NCI-H2081 treated with DMSO at 0.1 percent for 48 hours (cell line): ENCODE measurements at regions not wholly inside any gene's neighbourhood (a gene's known extent, or its start where the extent isn't known, plus 50 kb on each side); places are given as distances from the start of the nearest gene placed in this dataset.
"Not testable (repeated sequence)": the region's sequence is repeated elsewhere in the genome, so short reads cannot be mapped to it uniquely, and the experiment has no call there.

Experiments
- DNase-seq: peaks from one replicate; lab custom pipeline; 2025; lab: John Stamatoyannopoulos, UW

GRCh38 chr6:121020656-121021055 is 313.6 kb downstream of the TBC1D32 start:
- DNase-seq = no peak

DNA sequence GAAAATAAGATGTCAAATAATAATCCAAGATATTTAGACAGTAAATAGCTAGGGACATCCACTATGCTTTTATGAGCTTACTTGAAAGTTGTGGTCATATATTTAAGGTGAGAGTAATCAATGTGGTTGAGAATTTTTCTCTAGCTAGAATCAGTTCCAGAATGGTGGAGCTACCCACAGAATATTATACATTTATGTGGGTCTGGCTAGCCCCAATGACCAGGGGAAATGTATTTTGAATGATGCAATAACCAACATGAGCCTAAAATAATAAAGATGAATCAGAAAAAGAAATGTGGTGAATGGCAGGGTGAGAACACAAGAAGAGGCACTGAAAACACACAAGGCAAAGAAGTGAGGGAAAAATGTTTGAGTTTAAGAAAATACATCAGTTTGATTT is 325.7 kb downstream of the TBC1D32 start:
- no peak for DNase-seq

GRCh38 chr6:121006024-121006423 is 328.3 kb downstream of the TBC1D32 start:
- DNase-seq = no peak

DNA sequence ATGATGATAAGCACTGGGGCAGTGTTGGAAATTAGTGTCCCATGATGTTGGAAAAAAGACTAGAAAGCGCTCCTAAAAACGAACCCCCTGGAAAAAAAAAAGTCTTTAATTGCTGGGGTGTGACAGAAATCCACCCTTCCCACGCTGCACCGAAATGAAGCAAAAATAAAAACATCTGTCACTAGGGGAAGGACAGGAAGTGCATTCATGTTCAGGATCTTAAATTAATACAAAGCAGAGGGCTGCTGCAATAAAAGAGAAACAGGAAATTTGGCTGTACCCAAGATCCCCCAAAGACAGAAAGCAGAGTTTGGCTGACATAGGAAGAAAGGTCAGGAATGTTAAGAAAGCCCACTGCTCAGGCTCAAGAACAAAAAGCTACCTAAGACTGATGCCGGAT is 333.9 kb downstream of the TBC1D32 start:
- DNase-seq = no peak

DNA sequence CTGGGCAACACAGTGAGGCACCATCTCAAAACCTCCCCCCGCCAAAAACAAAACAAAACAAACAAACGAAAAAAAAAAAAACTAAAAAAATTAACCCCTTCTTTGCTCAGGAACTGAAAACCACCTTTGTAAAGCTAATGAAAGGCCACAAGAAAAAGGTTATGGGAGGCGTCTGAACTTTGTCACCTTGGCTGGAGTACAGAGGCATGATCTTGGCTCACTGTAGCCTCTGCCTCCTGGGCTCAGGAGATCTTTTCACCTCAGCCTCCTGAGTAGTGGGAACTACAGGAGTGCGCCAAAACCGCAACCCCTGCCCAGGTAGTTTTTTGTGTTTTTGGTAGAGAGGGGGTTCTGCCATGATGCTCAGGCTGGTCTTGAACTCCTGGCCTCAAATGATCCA is 337.9 kb downstream of the TBC1D32 start:
- no peak for DNase-seq

- DNase-seq = no peak
Observed at GRCh38 chr6:120994573-120994967, 339.7 kb downstream of the TBC1D32 start.

GRCh38 chr6:120993929-120994572 is 340.2 kb downstream of the TBC1D32 start:
- no peak for DNase-seq

DNA sequence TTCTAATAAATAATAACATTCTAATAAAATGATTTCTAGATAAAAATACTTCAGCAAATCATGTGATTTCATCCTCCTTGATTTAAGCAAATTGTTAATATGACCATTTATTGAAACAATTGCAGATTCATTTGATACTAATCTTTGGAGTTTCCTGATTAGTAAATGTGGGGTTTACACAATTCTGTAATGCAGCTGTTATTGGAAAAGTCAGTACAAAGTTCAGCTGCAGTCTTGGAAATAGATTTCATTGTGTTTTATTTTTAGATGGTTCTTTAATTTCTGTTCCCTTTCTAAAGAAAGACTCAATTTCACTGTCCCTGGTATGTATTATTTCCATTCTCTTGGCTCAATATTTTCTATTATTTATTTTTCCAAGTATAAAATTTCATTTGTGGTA is 342.0 kb downstream of the TBC1D32 start:
- no peak for DNase-seq

DNA sequence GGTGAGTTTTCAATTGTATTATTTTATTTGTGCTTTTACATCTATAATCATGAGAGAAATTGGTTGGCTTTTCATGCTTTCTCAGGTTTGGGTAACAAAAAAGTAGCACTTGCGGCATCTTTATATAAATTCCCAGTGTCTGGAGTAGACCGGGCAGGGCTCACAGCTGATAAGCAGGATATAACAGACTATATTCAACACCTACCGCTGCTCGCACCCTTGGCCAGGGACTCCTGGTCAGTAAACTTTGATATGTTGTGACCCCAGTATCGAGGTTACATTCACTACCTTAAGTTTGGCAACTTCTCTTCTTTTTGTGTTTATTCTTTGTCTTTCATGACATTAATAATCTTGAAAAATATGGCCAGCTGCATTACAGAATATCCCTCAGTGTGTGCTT is 343.4 kb downstream of the TBC1D32 start:
- no peak for DNase-seq

DNA sequence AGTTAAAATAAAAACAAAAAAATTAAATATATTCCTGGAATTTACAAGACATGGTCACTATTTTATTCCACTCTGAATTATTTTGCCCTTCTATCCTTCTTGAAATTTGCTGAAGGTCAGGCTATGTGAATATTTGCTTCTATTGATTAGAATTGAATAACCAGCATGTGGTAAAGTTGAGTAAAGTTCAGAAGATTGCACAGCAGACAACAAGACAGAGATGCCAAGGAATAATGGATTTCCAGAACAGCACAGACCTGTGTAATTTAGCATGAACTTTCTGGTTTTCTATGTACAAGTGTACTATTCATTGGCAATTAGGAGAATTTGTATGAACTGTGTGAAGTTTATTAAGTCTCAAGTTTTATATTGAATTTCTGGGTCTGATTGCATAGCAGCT is 352.4 kb downstream of the TBC1D32 start:
- no peak for DNase-seq

DNA sequence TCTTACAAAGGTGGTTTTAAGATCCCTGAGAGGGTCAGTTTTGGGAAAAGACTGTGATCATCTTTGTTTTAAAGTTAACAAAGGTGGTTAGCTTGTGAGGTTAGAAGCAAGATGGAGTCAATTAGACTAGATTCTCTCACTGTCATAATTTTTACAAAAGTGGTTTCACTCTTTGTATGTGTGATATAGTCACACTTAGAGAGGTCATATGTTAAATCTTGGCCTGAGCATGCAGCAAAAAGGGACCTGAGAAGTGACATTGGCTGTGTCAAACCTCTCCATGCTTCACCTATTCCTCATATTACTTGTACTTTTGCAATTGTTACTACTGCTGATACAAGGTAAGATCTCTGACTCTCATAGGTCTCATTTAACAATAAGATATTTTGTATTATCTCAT is 368.0 kb downstream of the TBC1D32 start:
- DNase-seq = no peak

GRCh38 chr6:120965814-120966213 is 368.5 kb downstream of the TBC1D32 start:
- DNase-seq = no peak

DNA sequence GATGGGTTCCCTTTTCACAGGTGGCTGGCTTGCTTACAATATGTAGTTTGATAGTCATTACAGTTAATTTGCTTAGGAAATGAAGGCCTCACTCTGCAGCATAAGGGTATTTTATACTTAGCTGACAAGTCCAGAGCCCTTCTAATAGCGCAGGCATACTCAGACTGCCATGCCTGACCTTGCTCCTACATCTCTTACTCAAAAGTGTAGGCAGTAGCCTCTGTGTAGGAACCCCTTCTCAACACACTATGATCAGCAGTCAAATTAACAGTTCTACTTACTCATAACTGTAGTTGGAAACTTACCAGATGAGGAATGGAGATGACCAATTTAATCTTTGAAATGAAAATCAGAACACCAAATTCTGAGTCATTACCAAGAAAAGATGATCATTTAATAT is 373.5 kb downstream of the TBC1D32 start:
- no peak for DNase-seq

- no peak for DNase-seq
Observed at GRCh38 chr6:120954111-120954510, 380.2 kb downstream of the TBC1D32 start.

DNA sequence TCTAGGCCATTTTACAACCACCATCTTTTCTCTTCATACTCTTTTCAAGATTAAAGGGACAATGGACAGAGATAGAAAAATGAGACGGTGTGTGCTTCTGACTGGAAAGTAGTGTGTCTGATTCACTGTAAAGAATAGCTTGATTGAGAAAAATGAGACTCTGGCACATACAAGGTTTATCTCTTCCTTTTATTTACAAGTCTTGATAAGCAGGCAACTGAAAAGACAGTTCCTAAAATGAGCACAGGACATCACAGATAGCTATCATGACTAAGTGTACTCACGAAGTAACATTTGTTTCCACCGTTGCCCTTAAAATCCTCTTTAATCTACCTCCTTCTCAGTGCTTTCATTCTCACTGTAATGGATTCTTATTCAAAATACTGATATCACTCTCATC is 383.0 kb downstream of the TBC1D32 start:
- DNase-seq = no peak

GRCh38 chr6:120947111-120947510 is 387.2 kb downstream of the TBC1D32 start:
- no peak for DNase-seq

DNA sequence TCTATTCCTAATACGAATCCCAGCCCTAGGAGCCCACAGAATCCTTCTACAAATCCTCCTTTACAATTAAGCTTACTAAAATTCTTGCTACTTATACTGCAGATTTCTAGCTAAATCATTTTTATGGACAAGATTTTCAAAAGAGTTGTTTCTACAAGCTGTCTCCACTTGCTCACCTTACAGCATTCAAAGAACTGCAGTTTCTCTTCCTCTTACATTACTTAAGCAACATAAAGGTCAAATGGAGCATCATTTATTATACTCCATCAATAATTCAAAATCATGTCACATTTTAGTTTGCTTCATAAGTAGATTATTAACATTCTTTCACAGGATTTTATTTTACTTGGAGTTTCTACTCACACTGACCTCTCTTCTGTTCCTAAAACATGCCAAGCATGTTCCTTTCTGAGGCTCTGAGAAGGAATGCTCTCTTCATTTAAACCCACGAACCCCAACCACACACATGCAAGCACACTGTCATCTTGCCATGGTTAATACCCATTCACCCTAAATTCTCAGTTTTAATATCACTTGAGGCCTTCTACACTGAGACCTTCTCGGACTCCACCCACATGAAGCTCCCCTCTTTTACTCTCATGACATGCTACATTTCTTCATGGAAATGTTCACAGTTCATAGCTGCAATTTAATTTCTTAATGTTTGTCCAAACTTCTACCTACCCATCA is 388.2 kb downstream of the TBC1D32 start:
- no peak for DNase-seq

DNA sequence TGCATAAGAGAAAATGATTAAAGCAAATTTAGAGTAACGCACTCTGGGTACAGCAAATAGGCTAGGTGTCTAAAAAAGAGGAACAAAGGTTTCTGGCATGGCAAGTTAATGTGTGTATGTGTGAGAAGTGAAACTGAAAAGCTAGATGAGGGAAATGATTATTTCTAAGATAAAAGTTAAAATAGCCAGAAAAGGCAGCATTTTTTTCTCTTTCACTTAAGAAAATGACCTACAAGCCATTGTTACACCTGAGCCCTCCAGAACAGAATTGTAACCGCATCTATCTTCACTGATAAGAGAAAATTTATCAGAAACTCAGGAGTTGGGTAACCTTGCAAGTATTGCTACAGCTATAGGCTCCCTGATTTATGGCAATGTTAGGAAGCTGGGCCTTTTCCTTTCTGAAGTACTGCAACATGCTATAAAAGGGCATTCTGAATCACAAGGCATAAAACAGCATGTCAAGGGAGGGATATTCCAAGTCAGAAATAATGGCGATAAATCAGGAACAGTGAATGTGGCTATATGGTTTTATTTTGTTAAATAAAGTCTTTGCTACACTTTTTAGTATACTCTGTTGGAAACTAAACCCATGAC is 395.3 kb downstream of the TBC1D32 start:
- no peak for DNase-seq

GRCh38 chr6:120938164-120938875 is 396.0 kb downstream of the TBC1D32 start:
- DNase-seq = no peak

GRCh38 chr6:120935908-120936307 is 398.4 kb downstream of the TBC1D32 start:
- DNase-seq = no peak

DNA sequence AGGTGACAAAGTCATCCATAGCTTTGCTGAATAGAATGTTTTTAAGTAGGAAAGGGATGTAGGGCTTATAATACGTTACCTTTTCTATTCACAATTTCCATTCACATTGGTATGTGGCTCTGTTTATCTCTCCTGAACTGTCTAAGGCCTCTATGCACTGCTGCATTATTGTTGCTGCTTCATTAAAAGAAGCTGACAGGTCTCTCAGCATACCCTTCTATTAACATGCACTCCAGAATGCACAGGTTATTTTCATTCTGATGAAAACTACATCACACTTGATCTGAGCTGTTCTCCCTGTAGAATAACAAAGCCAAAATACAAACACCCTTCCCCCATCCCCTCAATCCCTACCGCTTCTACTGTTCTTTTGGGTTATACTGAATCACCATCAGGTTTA is 399.3 kb downstream of the TBC1D32 start:
- no peak for DNase-seq

DNA sequence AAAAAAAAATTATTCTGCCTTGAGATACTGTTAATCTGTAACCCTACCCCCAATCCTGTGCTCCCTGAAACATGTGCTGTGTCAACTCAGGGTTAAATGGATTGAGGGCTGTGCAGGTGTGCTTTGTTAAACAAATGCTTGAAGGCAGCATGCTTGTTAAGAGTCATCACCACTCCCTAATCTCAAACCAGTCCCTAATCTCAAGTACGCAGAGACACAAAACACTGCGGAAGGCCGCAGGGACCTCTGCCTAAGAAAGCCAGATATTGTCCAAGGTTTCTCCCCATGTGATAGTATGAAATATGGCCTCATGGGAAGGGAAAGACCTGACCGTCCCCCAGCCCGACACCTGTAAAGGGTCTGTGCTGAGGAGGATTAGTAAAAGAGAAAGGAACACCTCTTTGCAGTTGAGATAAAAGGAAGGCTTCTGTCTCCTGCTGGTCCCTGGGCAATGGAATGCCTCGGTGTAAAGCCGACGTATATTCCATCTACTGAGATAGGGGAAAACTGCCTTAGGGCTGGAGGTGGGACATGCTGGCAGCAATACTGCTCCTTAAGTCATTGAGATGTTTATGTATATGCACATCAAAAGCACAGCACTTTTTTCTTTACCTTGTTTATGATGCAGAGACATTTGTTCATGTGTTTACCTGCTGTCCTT is 402.6 kb downstream of the TBC1D32 start:
- not testable (repeated sequence) for DNase-seq
